ENCODE measurements at regions not wholly inside any gene's neighbourhood (a gene's known extent, or its start where the extent isn't known, plus 50 kb on each side); places are given as distances from the start of the nearest gene placed in this dataset.
"Not testable (repeated sequence)": the region's sequence is repeated elsewhere in the genome, so short reads cannot be mapped to it uniquely, and the experiment has no call there.

DNA sequence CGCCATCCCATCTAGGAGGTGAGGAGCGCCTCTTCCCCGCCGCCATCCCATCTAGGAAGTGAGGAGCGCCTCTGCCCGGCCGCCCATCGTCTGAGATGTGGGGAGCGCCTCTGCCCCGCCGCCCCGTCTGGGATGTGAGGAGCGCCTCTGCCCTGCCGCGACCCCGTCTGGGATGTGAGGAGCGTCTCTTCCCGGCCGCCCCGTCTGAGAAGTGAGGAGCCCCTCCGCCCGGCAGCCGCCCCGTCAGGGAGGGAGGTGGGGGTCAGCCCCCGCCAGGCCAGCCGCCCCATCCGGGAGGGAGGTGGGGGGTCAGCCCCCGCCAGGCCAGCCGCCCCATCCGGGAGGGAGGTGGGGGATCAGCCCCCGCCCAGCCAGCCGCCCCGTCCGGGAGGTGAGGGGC is 212.2 kb downstream of the RRAGC start:
- TF ChIP-seq, protein P1, sequence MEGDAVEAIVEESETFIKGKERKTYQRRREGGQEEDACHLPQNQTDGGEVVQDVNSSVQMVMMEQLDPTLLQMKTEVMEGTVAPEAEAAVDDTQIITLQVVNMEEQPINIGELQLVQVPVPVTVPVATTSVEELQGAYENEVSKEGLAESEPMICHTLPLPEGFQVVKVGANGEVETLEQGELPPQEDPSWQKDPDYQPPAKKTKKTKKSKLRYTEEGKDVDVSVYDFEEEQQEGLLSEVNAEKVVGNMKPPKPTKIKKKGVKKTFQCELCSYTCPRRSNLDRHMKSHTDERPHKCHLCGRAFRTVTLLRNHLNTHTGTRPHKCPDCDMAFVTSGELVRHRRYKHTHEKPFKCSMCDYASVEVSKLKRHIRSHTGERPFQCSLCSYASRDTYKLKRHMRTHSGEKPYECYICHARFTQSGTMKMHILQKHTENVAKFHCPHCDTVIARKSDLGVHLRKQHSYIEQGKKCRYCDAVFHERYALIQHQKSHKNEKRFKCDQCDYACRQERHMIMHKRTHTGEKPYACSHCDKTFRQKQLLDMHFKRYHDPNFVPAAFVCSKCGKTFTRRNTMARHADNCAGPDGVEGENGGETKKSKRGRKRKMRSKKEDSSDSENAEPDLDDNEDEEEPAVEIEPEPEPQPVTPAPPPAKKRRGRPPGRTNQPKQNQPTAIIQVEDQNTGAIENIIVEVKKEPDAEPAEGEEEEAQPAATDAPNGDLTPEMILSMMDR (IDR thresholded peaks at IDR 0.05) = not testable (repeated sequence)
- TF ChIP-seq, protein P2, sequence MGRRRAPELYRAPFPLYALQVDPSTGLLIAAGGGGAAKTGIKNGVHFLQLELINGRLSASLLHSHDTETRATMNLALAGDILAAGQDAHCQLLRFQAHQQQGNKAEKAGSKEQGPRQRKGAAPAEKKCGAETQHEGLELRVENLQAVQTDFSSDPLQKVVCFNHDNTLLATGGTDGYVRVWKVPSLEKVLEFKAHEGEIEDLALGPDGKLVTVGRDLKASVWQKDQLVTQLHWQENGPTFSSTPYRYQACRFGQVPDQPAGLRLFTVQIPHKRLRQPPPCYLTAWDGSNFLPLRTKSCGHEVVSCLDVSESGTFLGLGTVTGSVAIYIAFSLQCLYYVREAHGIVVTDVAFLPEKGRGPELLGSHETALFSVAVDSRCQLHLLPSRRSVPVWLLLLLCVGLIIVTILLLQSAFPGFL (CRISPR knock-in tag; IDR thresholded peaks at IDR 0.05; ENCODE audit: borderline replicate concordance) = not testable (repeated sequence)
- TF ChIP-seq, protein P3, sequence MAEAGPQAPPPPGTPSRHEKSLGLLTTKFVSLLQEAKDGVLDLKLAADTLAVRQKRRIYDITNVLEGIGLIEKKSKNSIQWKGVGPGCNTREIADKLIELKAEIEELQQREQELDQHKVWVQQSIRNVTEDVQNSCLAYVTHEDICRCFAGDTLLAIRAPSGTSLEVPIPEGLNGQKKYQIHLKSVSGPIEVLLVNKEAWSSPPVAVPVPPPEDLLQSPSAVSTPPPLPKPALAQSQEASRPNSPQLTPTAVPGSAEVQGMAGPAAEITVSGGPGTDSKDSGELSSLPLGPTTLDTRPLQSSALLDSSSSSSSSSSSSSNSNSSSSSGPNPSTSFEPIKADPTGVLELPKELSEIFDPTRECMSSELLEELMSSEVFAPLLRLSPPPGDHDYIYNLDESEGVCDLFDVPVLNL (CRISPR knock-in tag; IDR thresholded peaks at IDR 0.05; ENCODE audit: borderline replicate concordance, low read depth) = not testable (repeated sequence)
- not testable (repeated sequence) for TF ChIP-seq SP1 (CRISPR knock-in tag; conservative IDR thresholded peaks at IDR 0.05); FOXJ3 (CRISPR knock-in tag; IDR thresholded peaks at IDR 0.05; ENCODE audit: borderline replicate concordance)

All from WTC11 (cell line).